SK-N-SH (cell line): ENCODE measurements at regions not wholly inside any gene's neighbourhood (a gene's known extent, or its start where the extent isn't known, plus 50 kb on each side); places are given as distances from the start of the nearest gene placed in this dataset.

Experiments used
- CTCF ChIA-PET: fragments of 300-600, 350-600 bp; formaldehyde crosslinking; extraction: SDS; loops from one replicate; lab custom pipeline; 2021; lab: Yijun Ruan, JAX
- POLR2A ChIA-PET: fragments of 350-600 bp; sonication (Branson Sonifier 250); formaldehyde crosslinking; extraction: SDS; loops from one replicate; lab custom pipeline; 2020; ENCODE audit warnings: antibody characterized with exemption, inconsistent platforms; lab: Yijun Ruan, JAX
- DNase-seq: peaks from one replicate; pipeline ENCODE4 v3.0.0; 2012
- H2AFZ ChIP-seq: fragments of 200-600 bp; sonication (generic); 2 replicates; pipeline ENCODE4 v1.8.1; 2016; ENCODE audit warnings: antibody characterized with exemption, mild to moderate bottlenecking, low read depth
- H3F3A ChIP-seq: fragments of 200-600 bp; sonication (generic); replicated peaks from 2 replicates; pipeline ENCODE3; 2016; ENCODE audit warnings: antibody characterized with exemption, mild to moderate bottlenecking; ENCODE audit not compliant: insufficient read depth
- H3K27ac ChIP-seq, 2 experiments: fragments of 200-500 bp in 1 of 2; fragments of 200-600 bp in 1 of 2; sonication (Bioruptor generic) in 1 of 2; sonication (generic), shearing (Covaris generic) in 1 of 2; 2 replicates each; pipeline versions ENCODE4 v1.5.1 to v1.6.1; 2014 to 2016; ENCODE audit warnings: low read depth in 2 of 2, inconsistent platforms in 1 of 2, low read length in 1 of 2, mild to moderate bottlenecking in 1 of 2, mixed read lengths in 1 of 2
- H3K27me3 ChIP-seq: fragments of 200-600 bp; sonication (generic), shearing (Covaris generic); 2 replicates; pipeline ENCODE4 v1.6.1; 2016; ENCODE audit warnings: mixed run types; ENCODE audit not compliant: insufficient read depth
- H3K36me3 ChIP-seq, 2 experiments: fragments of 200-500 bp in 1 of 2; fragments of 200-600 bp in 1 of 2; sonication (Bioruptor generic) in 1 of 2; sonication (generic) in 1 of 2; replicated peaks in 1 of 2; 2 replicates each; pipeline versions ENCODE3 to v1.5.1; 2014 to 2016; ENCODE audit warnings: low read length in 1 of 2, mild to moderate bottlenecking in 1 of 2; ENCODE audit not compliant: insufficient read depth in 2 of 2, control insufficient read depth in 1 of 2
- H3K4me1 ChIP-seq, 2 experiments: fragments of 200-500 bp in 1 of 2; fragments of 200-600 bp in 1 of 2; sonication (Bioruptor generic) in 1 of 2; sonication (generic), shearing (Covaris generic) in 1 of 2; 2 replicates each; pipeline versions ENCODE4 v1.5.1 to v1.6.1; 2014 to 2016; ENCODE audit warnings: low read depth in 1 of 2, low read length in 1 of 2, mixed run types in 1 of 2; ENCODE audit not compliant: insufficient read depth in 2 of 2, control insufficient read depth in 1 of 2
- H3K4me2 ChIP-seq: fragments of 200-600 bp; sonication (generic), shearing (Covaris generic); 2 replicates; pipeline ENCODE4 v1.6.1; 2017; ENCODE audit warnings: mixed run types
- H3K4me3 ChIP-seq, 2 experiments: fragments of 200-500 bp in 1 of 2; fragments of 200-600 bp in 1 of 2; sonication (Bioruptor generic) in 1 of 2; sonication (generic), shearing (Covaris generic) in 1 of 2; 2 replicates each; pipeline versions ENCODE4 v1.5.1 to v1.8.1; 2014 to 2016; ENCODE audit warnings: low read depth in 2 of 2, inconsistent platforms in 1 of 2, low read length in 1 of 2, mild to moderate bottlenecking in 1 of 2, mixed read lengths in 1 of 2, moderate library complexity in 1 of 2
- H3K79me2 ChIP-seq: fragments of 200-600 bp; sonication (generic); 2 replicates; pipeline ENCODE4 v1.8.1; 2017; ENCODE audit warnings: mild to moderate bottlenecking; ENCODE audit not compliant: insufficient read depth
- H3K9ac ChIP-seq: fragments of 200-600 bp; sonication (generic); 2 replicates; pipeline ENCODE4 v1.6.1; 2017; ENCODE audit warnings: mixed run types
- H3K9me2 ChIP-seq: fragments of 200-600 bp; sonication (generic); 2 replicates; pipeline ENCODE4 v1.6.1; 2017; ENCODE audit warnings: mixed run types
- H3K9me3 ChIP-seq: fragments of 200-600 bp; sonication (generic); 2 replicates; pipeline ENCODE4 v1.6.1; 2017; ENCODE audit warnings: mixed run types, mild to moderate bottlenecking, moderate library complexity
- H4K20me1 ChIP-seq: fragments of 200-600 bp; sonication (generic); 2 replicates; pipeline ENCODE4 v1.6.1; 2017; ENCODE audit warnings: mild to moderate bottlenecking, mixed run types; ENCODE audit not compliant: insufficient read depth
- CHD2 ChIP-seq: fragments of 150-350 bp; IDR thresholded peaks from 2 replicates; pipeline ENCODE4 v1.6.1; 2018; ENCODE audit warnings: low read length; ENCODE audit not compliant: partially characterized antibody
- CTCF ChIP-seq: fragments of 200-600 bp; sonication (generic); IDR thresholded peaks from 2 replicates; pipeline ENCODE4 v1.6.1; 2017; ENCODE audit warnings: antibody characterized with exemption, mild to moderate bottlenecking, moderate library complexity
- EP300 ChIP-seq, 2 experiments: IDR thresholded peaks; 2 replicates each; pipeline versions ENCODE4 v1.4.0 to v1.6.1; 2012; ENCODE audit warnings: borderline replicate concordance in 1 of 2, low read depth in 1 of 2, low read length in 1 of 2
- EZH2phosphoT487 ChIP-seq: fragments of 200-600 bp; sonication (generic); IDR thresholded peaks from 2 replicates; pipeline ENCODE4 v1.6.1; 2017; ENCODE audit warnings: low read depth, mixed run types, mild to moderate bottlenecking, antibody characterized with exemption, moderate library complexity, borderline replicate concordance
- FOSL2 ChIP-seq: IDR thresholded peaks from 2 replicates; pipeline ENCODE4 v1.4.0; 2012; ENCODE audit warnings: low read depth, mild to moderate bottlenecking, moderate library complexity, borderline replicate concordance
- FOXJ3 ChIP-seq: sonication (generic); formaldehyde crosslinking; IDR thresholded peaks from 2 replicates; pipeline ENCODE4 v1.5.1; 2020; ENCODE audit warnings: mild to moderate bottlenecking, missing genetic modification reagents
- GABPA ChIP-seq: IDR thresholded peaks from 2 replicates; pipeline ENCODE4 v1.4.0; 2012; ENCODE audit warnings: low read depth, mild to moderate bottlenecking
- IRF3 ChIP-seq: fragments of 150-350 bp; IDR thresholded peaks from 2 replicates; pipeline ENCODE4 v1.6.1; 2016; ENCODE audit warnings: mild to moderate bottlenecking, low read depth, low read length
- JUND ChIP-seq: IDR thresholded peaks from 2 replicates; pipeline ENCODE4 v1.4.0; 2012
- MAX ChIP-seq: IDR thresholded peaks from 2 replicates; pipeline ENCODE4 v1.4.0; 2012; ENCODE audit warnings: low read depth
- NFIC ChIP-seq: IDR thresholded peaks from 2 replicates; pipeline ENCODE4 v1.4.0; 2012; ENCODE audit warnings: borderline replicate concordance
- NRF1 ChIP-seq: IDR thresholded peaks from 2 replicates; pipeline ENCODE4 v1.6.1; 2012; ENCODE audit warnings: low read depth, mild to moderate bottlenecking, low read length
- POLR2AphosphoS5 ChIP-seq: IDR thresholded peaks from 2 replicates; pipeline ENCODE4 v1.6.1; 2012; ENCODE audit warnings: low read depth, low read length
- RCOR1 ChIP-seq: fragments of 150-350 bp; IDR thresholded peaks from 2 replicates; pipeline ENCODE4 v1.6.1; 2017; ENCODE audit warnings: antibody characterized with exemption, low read length
- REST ChIP-seq: IDR thresholded peaks from 2 replicates; pipeline ENCODE4 v1.6.1; 2012; ENCODE audit warnings: mild to moderate bottlenecking, low read depth, low read length, moderate library complexity
- RFX5 ChIP-seq: IDR thresholded peaks from 2 replicates; pipeline ENCODE4 v1.6.1; 2012; ENCODE audit warnings: mild to moderate bottlenecking, improper control_type of control experiment, low read length
- RXRA ChIP-seq: IDR thresholded peaks from 2 replicates; pipeline ENCODE4 v1.4.0; 2012; ENCODE audit warnings: low read depth, mild to moderate bottlenecking, borderline replicate concordance
- SMC3 ChIP-seq: IDR thresholded peaks from 2 replicates; pipeline ENCODE4 v1.6.1; 2012; ENCODE audit warnings: low read depth, low read length, improper control_type of control experiment
- TEAD4 ChIP-seq: IDR thresholded peaks from 2 replicates; pipeline ENCODE4 v1.4.0; 2012; ENCODE audit warnings: mild to moderate bottlenecking, borderline replicate concordance; ENCODE audit not compliant: insufficient read depth
- USF1 ChIP-seq: IDR thresholded peaks from 2 replicates; pipeline ENCODE4 v1.4.0; 2012; ENCODE audit warnings: low read depth, borderline replicate concordance
- USF2 ChIP-seq: fragments of 150-350 bp; IDR thresholded peaks from 2 replicates; pipeline ENCODE4 v1.6.1; 2017; ENCODE audit warnings: antibody characterized with exemption, low read length, low read depth, borderline replicate concordance
- YY1 ChIP-seq: IDR thresholded peaks from 2 replicates; pipeline ENCODE4 v1.4.0; 2012; ENCODE audit warnings: low read depth, mild to moderate bottlenecking
- WGBS: methylation state at CpG from one replicate; pipeline ENCODE4 v1.1.6; 2017; ENCODE audit warnings: low lambda C conversion rate; 5-methylcytosine and 5-hydroxymethylcytosine counted together

GRCh38 chr4:124913237-124913636, 200.7 kb upstream of the ANKRD50 start:
- POLR2A ChIA-PET = no interaction called here
- Histone ChIP-seq H3K27ac (no peak overlapping the region), H3K9me3 (peaks cover 8% of the 10 kb centered on the region; the same call in 1 of the 2 replicates), H3K36me3 (no peaks in the 10 kb centered on the region), H3K4me3 (no peak overlapping the region), H3F3A (no peaks in the 10 kb centered on the region), H3K4me1 (no peaks in the 10 kb centered on the region), H2AFZ (no peak overlapping the region), H3K27me3 (no peaks in the 10 kb centered on the region), H3K9me2 (no peaks in the 10 kb centered on the region), H3K4me2 (no peak overlapping the region), H4K20me1 (no peaks in the 10 kb centered on the region), H3K79me2 (no peaks in the 10 kb centered on the region), H3K9ac (no peak overlapping the region)
- TF ChIP-seq IRF3 (no peak), YY1 (no peak), RCOR1 (no peak), MAX (no peak), NFIC (no peak), EZH2phosphoT487 (no peak), USF2 (no peak), REST (no peak), GABPA (no peak), EP300 (IDR thresholded peaks at IDR 0.05; ENCODE audit: borderline replicate concordance in 1 of 2, low read depth in 1 of 2, low read length in 1 of 2) (no peak), SMC3 (no peak)
- CTCF ChIA-PET = no interaction called here
- no peak for DNase-seq
- WGBS = 67% methylated on average over 1 of the region's 1 CpG

- Histone ChIP-seq H3K4me3 (no peak overlapping the region), H3K9me2 (no peaks in the 10 kb centered on the region), H4K20me1 (no peaks in the 10 kb centered on the region), H2AFZ (no peak overlapping the region), H3K4me1 (no peaks in the 10 kb centered on the region), H3K27ac (no peak overlapping the region), H3K9ac (no peak overlapping the region), H3K4me2 (no peak overlapping the region), H3F3A (no peaks in the 10 kb centered on the region), H3K27me3 (no peaks in the 10 kb centered on the region), H3K36me3 (no peaks in the 10 kb centered on the region), H3K9me3 (peaks cover 8% of the 10 kb centered on the region; the same call in 1 of the 2 replicates), H3K79me2 (no peaks in the 10 kb centered on the region)
- POLR2A ChIA-PET = no interaction called here
- no peak for DNase-seq
- CTCF ChIA-PET = no interaction called here
- TF ChIP-seq FOSL2 (no peak), NRF1 (no peak), POLR2AphosphoS5 (no peak), FOXJ3 (no peak), TEAD4 (no peak), USF1 (no peak), JUND (no peak), CHD2 (no peak), RFX5 (no peak), CTCF (no peak), RXRA (no peak)
Observed at GRCh38 chr4:124910327-124910726, 197.8 kb upstream of the ANKRD50 start.
